ENCODE measurements at regions not wholly inside any gene's neighbourhood (a gene's known extent, or its start where the extent isn't known, plus 50 kb on each side); places are given as distances from the start of the nearest gene placed in this dataset.

- no peaks in the 10 kb centered on the region for H3K4me1 ChIP-seq
- TF ChIP-seq POLR2A (IDR thresholded peaks at IDR 0.05): no peak
- TF ChIP-seq, protein P1, sequence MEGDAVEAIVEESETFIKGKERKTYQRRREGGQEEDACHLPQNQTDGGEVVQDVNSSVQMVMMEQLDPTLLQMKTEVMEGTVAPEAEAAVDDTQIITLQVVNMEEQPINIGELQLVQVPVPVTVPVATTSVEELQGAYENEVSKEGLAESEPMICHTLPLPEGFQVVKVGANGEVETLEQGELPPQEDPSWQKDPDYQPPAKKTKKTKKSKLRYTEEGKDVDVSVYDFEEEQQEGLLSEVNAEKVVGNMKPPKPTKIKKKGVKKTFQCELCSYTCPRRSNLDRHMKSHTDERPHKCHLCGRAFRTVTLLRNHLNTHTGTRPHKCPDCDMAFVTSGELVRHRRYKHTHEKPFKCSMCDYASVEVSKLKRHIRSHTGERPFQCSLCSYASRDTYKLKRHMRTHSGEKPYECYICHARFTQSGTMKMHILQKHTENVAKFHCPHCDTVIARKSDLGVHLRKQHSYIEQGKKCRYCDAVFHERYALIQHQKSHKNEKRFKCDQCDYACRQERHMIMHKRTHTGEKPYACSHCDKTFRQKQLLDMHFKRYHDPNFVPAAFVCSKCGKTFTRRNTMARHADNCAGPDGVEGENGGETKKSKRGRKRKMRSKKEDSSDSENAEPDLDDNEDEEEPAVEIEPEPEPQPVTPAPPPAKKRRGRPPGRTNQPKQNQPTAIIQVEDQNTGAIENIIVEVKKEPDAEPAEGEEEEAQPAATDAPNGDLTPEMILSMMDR (IDR thresholded peaks at IDR 0.05): no peak
- intact Hi-C loops (cut with DNase I; ENCODE audit: low total_unique reads): no loop called here
- H3K9me3 ChIP-seq: no peaks in the 10 kb centered on the region
- DNase-seq: no peak
- no peaks in the 10 kb centered on the region for H3K36me3 ChIP-seq
- no peaks in the 10 kb centered on the region for H3K27me3 ChIP-seq
- no peak overlapping the region for H3K4me3 ChIP-seq
- H3K27ac ChIP-seq: no peak overlapping the region
These were observed 566.6 kb upstream of the MGMT start for GRCh38 chr10:128900456-128900855.

- H3K27me3 ChIP-seq: no peaks in the 10 kb centered on the region
- H3K27ac ChIP-seq: no peak overlapping the region
- no peaks in the 10 kb centered on the region for H3K9me3 ChIP-seq
- no peaks in the 10 kb centered on the region for H3K4me1 ChIP-seq
- intact Hi-C loops (cut with DNase I; ENCODE audit: low total_unique reads): no loop called here
- no peaks in the 10 kb centered on the region for H3K36me3 ChIP-seq
- TF ChIP-seq, protein P1 (IDR thresholded peaks at IDR 0.05): no peak
- no peak for TF ChIP-seq POLR2A (IDR thresholded peaks at IDR 0.05)
- DNase-seq: no peak
- H3K4me3 ChIP-seq: no peak overlapping the region
These were observed 565.8 kb upstream of the MGMT start for GRCh38 chr10:128901236-128901635.

DNA sequence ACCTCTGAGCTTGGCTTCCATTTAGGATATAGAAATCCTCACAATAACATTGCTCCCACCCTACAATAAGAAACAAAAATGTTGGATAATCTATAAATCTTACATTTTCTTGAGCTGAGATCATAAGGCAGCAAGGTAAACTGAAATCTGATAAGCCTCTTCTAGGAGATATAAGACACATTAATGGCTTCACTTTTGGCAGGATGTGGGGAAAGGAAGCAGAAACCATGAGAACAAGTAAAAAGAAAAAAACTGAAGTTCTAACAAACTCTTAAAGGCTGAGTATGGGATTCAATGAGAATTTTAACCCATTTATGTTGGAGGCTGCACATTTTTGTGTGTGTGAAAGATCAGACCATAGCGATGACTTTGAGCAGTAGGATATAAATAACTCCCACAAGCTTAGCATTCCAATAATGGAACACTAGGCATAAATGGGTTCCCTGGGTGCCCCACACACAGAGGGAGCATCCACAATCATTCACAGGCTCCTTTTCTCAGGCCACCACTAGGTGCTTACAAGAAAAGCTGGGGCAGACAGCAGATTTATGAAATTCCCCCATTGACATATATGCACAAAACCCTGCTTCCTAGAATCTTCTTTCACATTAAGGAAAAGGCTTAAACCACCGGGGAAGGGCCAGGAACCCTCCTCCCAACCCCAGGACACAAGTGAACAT is 564.9 kb upstream of the MGMT start:
- TF ChIP-seq, protein P1 (IDR thresholded peaks at IDR 0.05): no peak
- no peak for TF ChIP-seq POLR2A (IDR thresholded peaks at IDR 0.05)
- intact Hi-C loops (cut with DNase I; ENCODE audit: low total_unique reads): no loop called here
- DNase-seq: no peak
- H3K27ac ChIP-seq: no peak overlapping the region
- H3K9me3 ChIP-seq: no peaks in the 10 kb centered on the region
- H3K4me3 ChIP-seq: no peak overlapping the region
- no peaks in the 10 kb centered on the region for H3K4me1 ChIP-seq
- H3K27me3 ChIP-seq: no peaks in the 10 kb centered on the region
- H3K36me3 ChIP-seq: no peaks in the 10 kb centered on the region

DNA sequence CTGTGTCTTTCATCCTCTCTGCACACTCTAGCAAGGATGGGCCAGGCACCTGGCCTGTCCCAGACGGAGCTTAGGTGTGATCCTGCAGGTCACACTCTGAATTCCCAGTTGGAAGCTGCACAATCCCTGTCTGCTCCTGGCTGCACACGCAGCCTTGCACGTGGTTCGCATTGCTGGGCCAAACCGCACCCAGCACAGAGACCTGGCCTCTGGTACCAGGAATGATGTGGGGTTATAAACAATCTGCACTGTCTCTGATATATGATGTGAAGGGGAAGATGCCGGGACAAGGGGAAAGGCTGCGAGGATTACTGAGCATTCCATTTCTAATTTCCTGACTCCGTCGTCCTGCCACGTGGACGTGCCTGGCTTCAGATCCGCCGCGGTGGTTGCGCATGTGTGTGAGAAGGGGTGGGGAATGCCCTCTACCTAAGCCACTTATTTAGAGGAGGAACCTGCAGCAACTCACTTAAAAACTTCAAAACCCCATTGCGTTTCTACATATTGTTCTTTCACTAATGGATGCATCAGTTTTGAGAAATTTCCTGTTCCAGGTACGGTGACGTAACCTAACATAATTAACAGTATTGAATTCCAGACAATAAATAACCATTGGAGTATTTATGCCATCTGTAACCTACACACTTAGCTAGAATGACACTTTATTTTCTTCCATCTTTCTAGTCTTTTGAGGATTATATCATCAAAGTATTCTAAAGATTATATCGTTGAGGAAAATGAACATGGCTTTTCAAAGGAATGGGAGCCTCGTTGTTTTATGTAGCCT is 559.7 kb upstream of the MGMT start:
- Histone ChIP-seq H3K27me3 (no peaks in the 10 kb centered on the region), H3K9me3 (no peaks in the 10 kb centered on the region), H3K27ac (no peak overlapping the region), H3K36me3 (no peaks in the 10 kb centered on the region), H3K4me3 (no peak overlapping the region), H3K4me1 (no peaks in the 10 kb centered on the region)
- TF ChIP-seq POLR2A (IDR thresholded peaks at IDR 0.05): no peak
- TF ChIP-seq, protein P1 (IDR thresholded peaks at IDR 0.05): no peak
- intact Hi-C loops (cut with DNase I; ENCODE audit: low total_unique reads): no loop called here
- DNase-seq: no peak

DNA sequence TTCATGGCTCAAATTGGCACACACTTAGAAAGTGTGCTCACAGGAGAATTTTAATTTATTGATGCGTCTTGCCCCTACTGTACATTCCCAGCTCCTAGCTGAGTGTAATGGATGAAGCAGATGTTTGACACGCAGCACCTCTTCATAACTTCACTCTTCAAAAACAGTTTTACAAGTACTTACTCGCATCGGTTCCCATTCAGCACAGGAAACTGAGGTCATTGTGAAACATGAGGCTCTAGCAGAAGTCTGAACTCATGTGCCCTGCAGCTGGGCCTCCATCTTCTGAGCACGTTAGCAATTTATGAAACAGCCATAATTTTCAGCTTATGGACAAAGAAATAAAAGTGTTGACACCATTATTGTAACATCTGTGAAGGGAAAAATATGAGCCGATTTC is 558.9 kb upstream of the MGMT start:
- Histone ChIP-seq H3K27ac (no peak overlapping the region), H3K4me3 (no peak overlapping the region), H3K27me3 (no peaks in the 10 kb centered on the region), H3K36me3 (no peaks in the 10 kb centered on the region), H3K9me3 (no peaks in the 10 kb centered on the region), H3K4me1 (no peaks in the 10 kb centered on the region)
- intact Hi-C loops (cut with DNase I; ENCODE audit: low total_unique reads): no loop called here
- no peak for DNase-seq
- TF ChIP-seq, protein P1 (IDR thresholded peaks at IDR 0.05): no peak

Data from uterus (tissue), 3 donors.